ENCODE measurements at regions not wholly inside any gene's neighbourhood (a gene's known extent, or its start where the extent isn't known, plus 50 kb on each side); places are given as distances from the start of the nearest gene placed in this dataset.

DNA sequence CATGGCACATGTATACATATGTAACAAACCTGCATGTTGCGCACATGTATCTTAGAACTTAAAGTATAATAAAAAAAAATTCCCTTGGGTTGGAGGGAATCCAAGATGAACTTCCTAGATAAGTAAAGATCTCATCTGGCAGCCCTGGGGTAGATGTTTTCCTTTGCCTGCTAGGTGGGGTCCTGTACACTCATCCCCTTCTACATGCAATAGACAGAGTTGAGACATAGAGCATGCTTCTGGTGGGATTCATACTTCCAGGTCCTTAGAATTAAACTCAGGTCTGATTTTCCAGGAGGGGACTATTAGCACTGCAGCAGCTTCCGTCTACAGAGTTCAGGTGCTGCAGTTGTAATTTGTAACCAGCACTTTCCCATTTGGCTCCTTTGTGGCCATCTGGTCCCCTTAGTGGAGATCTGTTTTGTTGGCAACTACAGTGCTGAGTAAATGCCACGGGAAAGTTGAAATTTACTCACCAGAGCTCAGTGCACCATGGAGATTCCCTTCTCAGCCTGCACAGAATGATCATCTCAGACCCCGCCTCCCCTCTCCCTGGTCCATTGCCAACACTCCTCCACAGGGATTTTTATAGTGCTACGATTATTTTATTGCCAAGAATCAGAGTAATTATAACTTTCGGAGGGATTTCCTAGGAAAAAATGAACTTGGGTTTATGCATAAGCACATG, 220.1 kb upstream of the E2F8 start:
- no peak for ATAC-seq

DNA sequence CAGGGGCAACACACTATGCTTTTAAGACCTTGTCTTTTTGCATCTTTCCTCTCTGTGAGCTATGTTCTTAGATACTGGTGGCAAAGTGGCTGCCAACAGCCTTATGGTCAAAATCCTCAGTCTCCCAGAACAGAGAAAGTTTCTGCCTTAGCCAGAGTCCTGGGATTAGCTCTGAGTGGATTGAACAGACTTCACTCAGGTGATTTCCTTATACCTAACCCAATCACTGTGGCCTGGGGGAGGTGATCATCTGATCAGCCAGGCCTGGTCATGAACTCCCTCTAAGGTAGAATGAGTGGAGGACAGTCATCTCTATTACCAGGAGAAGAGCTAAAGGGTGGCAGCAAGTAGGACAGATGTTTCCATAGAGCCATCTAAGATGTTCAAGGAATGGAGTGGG, 218.5 kb upstream of the E2F8 start:
- no peak for ATAC-seq

DNA sequence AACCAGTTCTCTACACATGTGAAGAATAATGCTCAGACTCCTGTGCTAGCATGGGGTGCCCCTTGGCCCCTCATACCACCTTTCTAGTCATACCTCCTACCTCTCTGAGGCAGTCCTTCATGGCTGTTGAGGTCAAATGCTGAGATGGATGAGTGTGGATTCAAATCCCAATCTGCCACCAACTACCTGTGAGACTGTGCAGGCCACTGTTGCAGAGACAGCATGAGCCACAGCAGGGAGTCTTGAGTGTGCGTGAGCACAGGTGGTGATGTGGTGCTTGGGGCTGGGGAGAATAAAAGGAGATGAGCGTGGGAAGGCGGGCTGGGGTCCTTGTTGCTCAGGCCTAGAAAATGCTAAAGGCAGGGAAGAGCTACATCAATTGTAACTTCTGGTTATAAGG, 218.0 kb upstream of the E2F8 start:
- no peak for ATAC-seq

DNA sequence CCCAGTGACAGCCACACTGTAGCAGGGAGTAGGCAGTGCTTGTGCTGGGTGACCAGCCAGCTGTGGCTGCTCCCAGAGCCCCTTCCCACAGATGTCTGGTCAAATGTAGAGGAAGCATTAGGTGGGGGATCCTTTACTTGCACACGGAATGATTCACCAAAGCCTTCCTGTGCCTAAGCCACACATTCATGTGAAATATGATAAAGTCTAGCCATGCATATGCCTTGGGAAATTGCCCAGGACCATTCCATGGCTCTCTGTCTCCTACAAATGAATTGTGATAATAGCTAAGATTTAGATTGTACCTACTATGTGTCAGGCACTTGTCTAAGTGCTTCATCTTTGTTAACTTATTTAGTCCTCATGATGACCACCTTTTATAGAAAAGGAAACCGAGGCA, 217.5 kb upstream of the E2F8 start:
- ATAC-seq: no peak

DNA sequence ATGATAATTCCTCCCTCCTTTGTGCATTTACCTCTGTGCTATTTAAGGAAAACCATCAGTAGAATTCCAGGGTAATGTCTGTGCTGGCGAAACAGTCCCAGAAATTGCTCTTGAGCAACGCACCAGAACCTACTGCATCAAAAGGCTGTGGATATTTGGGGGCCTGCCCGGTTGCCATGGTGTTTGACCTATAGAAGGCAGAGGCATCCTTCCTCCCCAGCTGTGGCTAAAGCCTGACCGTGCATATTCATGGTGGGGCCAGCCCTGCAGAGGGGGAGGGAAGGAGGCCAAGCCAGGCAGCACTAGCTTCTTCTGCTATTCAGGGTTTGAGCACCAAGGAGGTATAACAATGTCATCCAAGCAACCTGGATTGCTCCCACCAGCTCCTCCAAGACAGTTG, 215.0 kb upstream of the E2F8 start:
- no peak for ATAC-seq

DNA sequence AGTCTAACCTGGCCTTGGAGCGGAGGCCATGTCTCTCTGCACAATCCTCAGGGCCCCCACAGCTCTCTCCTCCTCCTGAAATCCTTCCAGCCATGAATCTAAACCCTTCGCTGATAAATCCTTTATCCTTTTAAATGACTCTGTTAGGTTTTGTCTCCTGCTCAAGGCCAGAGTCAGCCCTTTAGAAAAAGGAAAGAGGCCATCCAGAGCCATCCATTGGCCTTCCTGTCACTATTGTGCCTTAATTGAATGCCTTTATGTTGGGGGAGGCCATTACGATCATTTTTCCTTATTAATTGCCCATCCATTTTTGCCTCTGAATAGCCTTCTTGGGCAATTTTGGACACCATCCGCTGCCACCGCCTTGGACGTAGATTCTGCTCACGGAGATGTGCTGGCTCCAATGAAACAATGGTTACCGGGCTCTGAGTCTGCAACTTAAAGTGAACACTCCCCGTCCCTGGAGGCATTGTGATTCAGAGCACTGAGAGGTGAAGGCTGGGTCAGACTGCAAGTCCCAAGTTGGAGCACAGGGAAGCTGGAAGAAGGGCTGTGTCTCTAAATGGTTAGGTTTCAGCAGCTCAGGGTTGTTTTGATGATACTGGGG, 213.0 kb upstream of the E2F8 start:
- ATAC-seq: no peak

DNA sequence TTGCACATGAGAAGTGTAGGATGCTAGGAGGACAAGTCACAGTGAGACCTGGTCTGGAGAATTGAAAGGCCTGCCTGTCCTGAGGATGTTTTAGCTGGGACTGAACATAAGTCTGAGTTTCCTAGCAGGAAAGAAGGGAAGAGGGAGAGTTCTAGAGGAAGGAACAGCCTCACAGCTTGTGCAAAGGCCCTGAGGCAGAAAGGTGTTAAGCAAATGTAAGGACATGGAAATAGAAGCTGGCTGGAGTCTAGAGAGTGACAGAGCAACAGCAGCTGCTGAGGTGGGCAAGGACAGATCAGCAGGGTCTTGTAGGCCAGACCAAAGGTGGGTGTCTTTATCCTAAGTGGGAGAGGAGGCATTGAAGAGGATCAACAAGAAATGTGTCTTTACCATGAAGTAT, 210.9 kb upstream of the E2F8 start:
- no peak for ATAC-seq

DNA sequence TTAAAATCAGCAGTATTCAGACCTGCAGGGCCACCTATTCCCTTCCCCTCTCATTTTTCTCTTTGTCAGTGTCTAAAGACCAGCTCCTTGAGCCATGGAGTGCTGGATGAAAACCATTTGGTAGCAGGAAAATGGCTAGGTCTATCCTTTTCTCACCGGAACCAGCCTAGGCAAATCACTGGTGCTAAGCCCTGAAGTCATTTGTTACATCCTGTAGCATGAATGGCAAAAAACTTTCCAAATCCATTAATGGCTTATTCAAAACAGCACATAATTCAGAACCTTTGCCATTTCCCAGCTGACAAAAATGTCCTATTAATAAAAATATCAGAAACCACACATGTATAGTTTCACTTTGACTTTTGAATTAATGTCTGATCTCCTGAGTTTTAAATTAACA, 209.5 kb upstream of the E2F8 start:
- ATAC-seq: no peak

DNA sequence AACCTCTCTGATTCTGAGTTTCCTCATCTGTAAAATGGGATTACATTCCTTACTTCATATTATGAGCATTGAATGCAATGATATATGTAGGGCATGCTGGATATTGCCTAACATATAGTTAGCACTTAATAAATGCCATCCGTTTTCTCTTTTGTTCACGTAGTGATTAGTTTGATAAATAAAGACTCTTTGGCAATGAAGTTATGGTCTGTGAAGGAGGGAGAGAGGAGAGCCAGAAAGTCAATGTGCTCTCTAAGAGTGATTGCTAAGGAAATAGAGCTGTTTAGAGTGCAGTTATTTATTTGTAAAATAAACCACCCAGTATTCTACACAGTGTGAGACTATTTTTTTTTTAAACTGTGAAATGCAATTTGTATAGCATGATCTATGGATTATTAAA, 207.9 kb upstream of the E2F8 start:
- ATAC-seq: no peak

DNA sequence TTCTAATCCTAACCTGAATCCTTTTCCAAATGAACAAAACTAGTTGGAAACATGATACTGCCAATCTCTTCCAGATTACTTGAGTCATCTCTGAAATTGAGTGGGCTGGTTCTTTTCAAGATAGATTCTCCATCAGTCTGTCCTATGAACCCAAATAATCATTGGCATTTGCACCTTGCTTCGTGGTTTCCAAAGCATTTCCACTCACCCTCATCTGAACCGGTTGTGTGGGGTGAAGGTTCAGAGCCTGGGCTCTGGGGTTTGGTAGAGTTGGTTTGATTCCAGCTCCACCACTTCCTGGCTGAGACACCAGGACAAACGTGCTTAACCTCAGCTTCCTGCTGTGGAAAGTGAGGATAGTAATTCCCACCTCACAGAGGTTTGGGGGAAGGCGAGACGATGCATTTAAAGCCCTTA, 206.4 kb upstream of the E2F8 start:
- no peak for ATAC-seq

DNA sequence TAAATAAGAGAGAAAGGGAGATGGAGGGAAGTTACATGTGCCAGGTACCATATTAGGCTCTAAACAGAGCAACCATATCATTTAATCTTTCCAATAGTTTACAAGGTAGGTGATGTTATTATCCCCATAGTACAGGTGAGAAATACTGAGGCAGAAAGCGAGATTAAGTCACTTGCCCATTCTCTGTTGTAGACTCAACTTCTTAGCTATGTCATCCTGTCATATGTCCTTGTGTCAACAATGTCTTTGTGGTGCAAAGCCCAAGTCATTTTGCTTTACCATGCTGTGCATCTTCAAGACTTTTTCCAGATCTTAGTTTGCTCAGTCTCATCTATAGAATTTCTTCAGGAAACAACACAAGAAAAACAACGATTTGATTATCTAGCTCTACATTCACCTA, 205.0 kb upstream of the E2F8 start:
- no peak for ATAC-seq

DNA sequence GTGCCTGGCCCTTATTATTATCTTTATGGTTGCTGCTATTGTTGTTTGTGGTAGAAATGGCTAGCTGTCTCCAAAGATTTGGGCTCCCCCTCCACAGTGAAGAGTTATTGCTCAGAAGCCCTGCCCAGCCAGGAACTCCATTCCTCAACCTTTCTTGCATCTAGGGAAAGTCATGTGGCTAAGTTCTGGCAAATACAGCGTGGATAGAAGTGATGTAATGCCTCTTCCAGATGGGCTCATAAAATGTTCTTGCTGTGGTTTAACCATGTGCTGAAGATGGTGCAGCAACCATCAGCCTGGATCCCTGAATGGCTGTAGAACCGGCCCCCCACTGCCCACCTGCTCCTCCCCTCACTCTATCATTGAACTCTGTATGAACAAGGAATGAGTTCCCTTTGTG, 203.5 kb upstream of the E2F8 start:
- no peak for ATAC-seq

DNA sequence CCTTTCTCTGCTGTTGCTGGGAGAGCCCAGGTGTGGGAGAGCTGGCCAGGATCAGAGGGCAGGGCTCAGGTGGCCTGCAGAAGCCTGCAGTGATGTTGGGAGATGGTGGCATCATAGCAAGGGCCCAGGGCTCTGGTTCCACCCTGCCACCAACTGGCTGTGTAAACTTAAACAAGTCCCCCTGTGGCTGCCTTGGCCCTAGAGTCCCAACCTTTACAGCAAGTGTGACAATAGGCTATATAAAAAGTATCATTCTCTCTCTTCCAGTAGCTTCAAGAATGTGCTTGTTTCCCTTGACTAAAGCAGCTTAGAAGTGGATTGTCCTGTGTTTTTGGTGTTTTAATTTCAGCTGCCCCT, 201.8 kb upstream of the E2F8 start:
- ATAC-seq: no peak

DNA sequence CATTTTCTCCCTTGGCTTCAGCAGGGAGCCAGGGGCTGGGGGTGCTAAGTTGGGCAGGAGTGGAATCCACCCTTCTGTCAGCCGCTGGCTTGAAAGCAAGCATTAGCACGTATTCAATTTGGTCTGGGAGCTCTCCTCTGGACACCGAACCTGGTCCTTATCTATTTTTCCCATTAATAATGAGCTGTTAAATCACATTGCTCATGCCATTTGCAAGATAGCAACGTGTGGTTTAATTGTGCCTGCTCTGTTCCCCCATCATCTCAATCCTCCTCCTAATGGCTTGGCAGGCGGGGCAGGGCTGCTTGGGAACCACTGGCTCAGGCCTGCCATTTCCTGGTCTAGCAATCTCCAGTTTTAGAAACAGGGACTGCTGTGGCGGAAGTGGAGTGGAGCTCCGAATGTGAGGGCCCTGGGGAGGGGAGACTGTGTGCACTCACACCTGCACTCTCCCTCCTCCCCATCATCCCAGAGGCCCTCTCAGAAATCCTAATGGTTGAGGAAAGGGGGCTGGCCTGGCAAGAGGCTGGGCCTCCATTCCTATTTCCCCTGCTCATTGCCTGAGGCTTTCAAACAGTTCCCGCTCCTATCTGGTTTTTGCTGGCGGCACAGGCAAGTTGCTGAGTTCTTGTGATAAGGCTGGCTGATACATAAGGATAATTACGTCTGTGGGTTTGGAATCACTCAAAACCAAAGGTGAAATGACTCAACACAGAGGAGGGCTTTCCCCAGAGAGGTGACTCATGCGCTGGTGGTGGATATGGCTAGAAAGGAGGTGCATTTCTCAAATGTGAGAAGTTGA, 201.2 kb upstream of the E2F8 start:
- ATAC-seq: peak; percentile 75 to 84

DNA sequence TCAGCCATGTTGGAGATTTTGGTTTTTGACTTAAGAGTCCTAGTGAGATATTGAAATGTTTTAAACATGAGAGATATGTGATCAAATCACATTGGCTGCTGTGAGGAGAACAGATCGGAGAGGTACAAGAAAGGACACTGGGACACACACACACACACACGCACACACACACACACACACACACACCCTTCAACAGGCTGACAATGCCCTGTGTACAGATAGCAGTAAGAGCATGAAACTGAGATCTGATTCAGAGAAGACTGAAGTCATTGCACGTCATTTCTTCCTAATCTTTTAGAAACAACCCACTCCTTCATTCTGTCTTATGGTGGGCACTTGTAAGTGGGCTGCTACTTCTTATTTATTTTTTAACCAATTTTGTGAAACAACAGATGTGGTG, 200.5 kb upstream of the E2F8 start:
- no peak for ATAC-seq

DNA sequence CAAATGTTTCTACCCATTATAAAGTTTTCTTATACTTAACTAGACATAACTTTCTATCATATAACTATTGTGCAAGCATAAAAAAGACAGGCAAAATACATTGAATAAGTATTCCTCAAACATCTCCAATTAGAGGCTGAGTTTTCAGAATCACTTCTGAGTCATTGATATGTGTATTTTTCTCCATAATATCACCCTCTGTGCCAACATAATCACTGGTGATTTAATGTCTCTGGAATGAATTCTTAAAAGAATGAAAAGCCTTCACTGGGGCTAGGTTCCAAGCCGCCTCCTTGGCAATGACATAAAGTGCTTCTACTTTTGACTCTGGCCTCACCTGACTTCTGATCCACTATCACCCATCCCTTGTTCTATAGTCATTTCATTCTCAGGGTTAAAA, 197.0 kb upstream of the E2F8 start:
- no peak for ATAC-seq

DNA sequence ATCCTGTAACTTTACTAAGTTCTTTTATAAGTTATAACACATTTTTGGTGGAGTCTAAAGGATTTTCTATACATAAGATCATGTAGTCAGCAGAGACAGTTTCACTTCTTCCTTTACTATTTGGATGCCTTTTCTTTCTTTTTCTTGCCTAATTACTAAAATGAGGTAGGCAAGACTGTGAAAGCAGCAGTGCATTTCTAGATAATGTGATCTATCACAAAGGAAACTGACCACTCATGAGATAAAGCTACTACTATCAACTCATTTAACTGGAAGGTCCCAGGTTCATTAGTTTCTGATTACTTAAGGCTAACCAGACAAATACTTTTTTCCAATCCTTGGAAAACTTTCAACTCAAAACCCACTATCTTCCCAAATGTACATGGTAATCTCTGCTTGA, 196.2 kb upstream of the E2F8 start:
- no peak for ATAC-seq

DNA sequence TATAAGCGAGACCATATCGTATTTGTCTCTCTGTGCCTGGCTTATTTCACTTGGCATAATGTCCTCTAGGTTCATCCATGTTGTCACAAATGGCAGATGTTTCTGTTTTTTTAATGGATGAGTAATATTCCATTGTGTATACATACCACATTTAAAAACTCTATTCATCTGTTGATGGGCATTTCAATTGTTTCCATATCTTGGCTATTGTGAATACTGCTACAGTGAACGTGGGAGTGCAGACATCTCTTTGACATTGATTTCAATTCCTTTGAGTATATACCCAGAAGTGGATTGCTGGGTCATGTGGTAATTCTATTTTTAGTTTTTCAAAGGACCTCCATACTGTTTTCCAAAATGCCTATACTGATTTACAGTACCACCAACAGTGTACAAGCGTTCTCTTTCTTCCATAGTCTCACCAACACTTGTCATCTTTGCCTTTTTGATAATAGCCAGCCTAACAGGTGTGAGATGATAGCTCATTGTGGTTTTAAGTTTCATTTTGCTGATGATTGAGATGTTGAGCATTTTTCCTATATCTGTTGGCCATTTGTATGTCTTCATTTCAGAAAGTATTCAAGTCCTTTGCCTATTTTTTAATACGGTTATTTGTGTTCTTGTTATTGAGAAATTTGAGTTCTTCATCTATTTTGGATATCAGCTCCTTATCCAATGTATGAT, 194.7 kb upstream of the E2F8 start:
- ATAC-seq: no peak

DNA sequence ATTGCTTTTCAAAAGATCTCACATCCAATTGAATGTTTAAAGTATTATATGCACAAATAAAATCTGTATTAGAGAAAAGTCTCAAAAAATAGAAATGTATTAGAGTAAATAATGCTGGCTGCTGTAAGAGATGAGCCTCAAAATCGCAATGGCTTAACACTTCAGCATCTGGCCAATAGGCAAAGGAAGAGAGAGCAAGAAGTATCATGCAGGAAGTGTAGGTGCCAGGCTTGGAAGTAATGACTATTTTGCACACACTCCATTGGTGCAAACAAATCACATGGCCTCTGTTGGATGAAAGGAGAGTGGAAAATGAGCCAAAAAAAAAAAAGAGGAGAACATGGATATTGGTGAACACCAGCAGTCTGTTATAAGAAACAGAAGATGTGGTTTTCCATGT, 193.0 kb upstream of the E2F8 start:
- ATAC-seq: no peak

DNA sequence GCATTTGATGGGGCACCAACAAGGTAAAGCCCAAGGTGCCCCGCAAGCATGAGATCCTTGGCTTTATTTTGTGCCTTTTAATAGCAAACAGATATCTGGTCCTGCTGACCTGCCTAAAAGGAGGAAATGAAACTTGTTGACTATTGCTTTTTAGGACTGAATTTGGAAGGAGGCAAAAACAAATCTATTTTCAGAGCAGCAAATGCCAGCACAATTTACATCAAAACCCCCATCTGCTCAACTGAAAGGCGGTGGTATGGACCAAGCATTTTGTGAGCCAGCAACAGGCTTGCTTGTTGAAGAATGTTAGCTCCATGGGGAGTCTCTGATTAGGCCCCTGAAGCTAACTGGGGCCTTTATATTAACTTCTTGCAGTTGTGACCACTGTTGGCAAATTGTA, 192.6 kb upstream of the E2F8 start:
- ATAC-seq: no peak

DNA sequence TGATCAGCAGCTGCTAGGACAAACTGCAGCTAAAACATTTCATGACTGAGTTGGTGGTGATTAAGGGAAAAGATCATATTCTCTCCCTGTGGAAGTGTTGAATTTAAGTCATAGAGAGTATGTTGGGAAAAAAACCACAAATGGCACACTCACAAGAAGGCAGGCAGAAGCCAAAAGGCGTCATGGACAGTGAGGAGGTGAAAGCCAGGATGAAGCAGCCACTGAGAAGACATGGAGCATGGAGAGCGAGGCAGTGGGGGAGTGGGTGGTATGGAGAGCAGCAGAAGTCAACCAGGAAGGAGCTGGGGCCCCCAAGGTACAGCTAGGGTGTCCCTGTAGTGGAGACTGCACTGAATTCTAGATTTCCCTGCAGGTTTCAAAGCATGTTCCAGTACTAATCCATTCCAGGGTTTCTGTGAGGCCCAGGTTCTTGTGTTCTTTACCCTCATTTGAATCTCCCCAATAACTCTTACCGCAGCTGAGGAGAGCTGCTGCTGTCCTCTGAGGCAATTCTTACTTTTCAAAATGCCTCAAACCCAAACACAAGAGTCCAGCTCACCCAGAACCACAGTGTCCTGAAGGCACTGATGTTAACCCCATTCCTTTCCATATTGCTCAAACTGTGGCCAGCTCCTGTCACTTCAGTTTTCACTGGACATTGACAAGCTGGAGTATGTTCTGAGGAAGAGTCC, 191.8 kb upstream of the E2F8 start:
- no peak for ATAC-seq

DNA sequence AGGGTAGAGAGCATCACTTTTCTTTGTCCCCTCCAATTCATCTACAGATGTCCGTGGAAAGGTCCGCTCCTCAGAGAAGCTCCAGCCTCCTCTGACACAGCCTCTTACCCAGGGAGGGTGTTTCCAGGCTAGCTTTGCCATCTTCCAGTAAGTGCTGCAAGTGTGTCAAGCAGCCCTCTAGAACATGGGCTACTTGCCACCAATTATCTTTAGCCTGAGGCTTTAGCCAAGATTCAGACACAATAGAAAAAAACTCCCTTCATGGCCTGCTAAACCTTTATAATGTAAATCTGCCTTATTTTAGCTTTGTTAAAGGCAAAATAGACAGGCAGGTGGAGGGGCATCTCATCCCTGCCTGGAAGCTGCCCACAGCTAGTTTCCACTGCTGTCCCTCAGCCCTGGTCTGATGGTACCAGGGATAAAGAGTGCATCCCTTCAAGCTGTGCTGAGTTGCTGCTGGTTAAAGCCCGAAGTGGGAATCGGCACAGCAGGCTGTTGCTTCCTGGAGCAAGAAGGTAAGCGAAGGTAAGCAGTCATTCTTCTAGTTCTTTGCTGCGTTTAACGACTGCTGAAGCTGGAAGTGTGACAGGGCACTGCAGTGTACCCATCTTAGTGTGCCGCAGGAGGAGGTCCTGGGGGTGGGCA, 190.1 kb upstream of the E2F8 start:
- ATAC-seq: no peak

DNA sequence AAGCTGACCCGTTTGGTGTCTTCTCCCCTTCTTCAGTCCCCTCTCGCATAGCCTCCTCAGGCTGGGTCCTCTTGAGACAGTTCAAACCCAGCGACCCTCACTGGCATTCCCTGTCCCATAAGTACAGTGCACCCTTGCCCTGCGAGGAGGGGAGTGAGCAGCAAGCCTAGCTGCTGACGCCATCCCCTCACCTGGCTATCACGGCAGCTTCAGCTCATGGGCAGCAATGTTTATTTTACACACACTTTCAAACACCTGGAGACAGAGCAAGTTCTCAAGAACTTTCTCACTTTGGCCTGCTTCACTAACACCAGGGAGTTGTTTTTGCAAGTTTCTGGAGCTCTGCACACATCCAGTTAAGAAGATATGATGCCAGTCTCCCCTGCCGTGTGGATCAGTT, 189.6 kb upstream of the E2F8 start:
- ATAC-seq: no peak

Measured in activated CD4-positive, CD25-positive, alpha-beta regulatory T cell treated with anti-CD3 and anti-CD28 coated beads, Interleukin-2, amount 50 U/mL, for 24 hours (primary cell).